ENCODE measurements at regions not wholly inside any gene's neighbourhood (a gene's known extent, or its start where the extent isn't known, plus 50 kb on each side); places are given as distances from the start of the nearest gene placed in this dataset.
"Not testable (repeated sequence)": the region's sequence is repeated elsewhere in the genome, so short reads cannot be mapped to it uniquely, and the experiment has no call there.

- no peak for FAIRE-seq
Measured at GRCh38 chr1:55466373-55466772, 251.2 kb upstream of the USP24 start.

DNA sequence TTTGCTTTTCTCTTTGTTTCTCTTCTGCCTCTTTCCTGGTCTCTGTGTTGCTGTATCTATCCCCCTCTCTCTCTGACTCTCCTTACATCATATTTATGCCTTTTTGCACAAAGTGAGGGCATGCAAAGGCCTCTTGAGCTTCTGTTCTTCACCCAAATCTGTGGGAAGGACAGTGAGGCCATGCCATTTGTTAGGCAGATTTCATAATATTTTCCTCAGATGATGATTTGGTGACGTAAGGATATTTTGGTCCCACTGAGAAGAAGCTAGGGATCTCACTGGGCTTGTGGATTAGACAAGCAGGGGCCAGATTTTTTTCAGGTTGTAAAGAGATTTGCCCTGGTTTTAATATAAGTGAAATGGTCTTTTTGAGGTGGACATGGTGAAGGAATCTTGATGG is 249.4 kb upstream of the USP24 start:
- FAIRE-seq = no peak

GRCh38 chr1:55463814-55464475 is 248.8 kb upstream of the USP24 start:
- FAIRE-seq = no peak

GRCh38 chr1:55457874-55458273 is 242.7 kb upstream of the USP24 start:
- FAIRE-seq = no peak

DNA sequence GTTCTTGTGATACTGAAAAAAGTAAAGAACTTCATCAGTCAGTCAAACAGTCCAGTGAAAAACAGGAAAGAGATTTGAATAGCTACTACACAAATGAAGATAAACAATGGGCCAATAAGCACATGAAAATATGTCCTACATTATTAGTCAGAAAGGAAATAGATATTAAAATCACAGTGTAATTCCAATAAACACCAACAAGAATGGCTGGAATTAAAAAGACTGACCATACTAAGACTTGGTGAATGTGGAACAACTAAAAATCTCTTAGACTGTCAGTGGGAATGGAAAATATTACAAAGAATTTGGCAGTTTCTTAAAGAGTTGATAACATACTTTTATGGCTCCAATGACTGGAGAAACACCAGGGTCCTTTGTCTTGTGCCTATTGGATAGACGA is 241.8 kb upstream of the USP24 start:
- FAIRE-seq = no peak

GRCh38 chr1:55448261-55448660 is 233.1 kb upstream of the USP24 start:
- FAIRE-seq = no peak

GRCh38 chr1:55447488-55447887 is 232.3 kb upstream of the USP24 start:
- FAIRE-seq = no peak

DNA sequence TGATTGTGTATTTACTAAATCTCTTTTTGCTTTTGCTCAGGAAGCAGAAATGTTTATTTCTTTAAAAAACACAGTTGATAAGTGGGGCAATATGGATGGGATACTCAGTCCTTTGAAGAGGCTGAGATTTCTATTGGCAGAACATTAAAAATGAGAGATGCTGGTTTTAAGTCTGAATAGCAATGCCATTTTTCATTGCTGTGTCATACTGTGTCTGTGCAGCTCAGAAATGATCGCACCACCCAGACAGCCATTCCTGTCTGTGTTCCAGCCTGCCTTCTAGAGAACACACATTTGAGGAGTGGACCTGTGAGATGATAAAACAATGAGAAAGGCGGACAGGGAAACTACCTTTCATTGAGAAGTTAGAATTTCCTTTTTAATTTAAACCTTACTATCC is 231.2 kb upstream of the USP24 start:
- FAIRE-seq = no peak

DNA sequence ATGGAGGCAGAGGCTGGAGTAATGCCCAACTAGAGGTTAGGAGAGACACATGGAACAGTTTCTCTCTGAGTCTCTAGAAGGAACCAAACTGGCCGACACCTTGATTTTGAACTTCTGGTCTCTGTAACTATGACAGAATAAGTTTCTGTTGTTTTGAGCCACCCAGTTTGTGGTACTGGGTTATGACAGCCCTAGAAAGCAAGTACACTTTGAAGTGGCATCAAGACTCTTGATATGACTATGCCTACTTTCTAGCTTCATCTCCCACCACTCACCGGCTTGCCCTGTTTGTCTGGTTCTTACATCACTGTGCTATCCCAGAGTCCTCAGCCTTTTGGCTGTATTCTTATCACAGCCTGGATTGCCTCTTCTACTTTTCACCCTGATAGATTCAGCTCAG is 230.3 kb upstream of the USP24 start:
- no peak for FAIRE-seq

- no peak for FAIRE-seq
Measured at GRCh38 chr1:55444667-55445066, 229.5 kb upstream of the USP24 start.

DNA sequence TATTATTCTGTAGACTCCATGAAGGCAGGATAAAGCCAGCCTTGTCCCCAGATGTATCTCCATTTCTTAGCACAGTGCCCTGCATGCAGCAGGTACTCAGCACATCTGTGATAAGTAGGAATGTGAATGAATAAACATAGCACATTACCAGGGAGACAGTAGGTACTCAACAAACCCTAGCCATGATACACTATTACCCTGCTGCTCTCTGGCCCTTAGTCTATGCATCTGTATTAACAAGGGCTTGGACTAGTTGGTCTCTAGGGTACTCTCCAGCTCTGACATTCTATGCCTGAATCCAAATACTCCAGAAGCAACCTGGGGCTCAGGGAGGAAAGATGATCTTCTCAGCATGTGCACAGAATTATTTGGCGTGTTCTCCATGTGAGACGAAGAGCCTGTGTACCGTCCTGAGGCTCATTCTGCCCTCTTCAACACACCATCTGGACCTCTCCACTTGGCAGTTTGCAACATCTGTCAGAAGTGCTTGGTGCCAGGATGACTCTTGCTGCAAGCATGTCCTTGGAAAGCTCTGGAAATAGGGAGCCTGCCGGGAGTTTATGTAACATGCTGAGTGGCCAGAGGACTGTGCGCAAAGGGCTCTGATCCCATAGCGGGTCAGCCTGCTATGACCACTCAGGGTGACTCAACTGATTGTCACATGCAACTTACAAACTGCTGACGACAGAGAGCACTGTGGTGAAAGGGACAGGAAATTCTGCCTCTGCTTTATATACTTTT is 228.2 kb upstream of the USP24 start:
- no peak for FAIRE-seq

DNA sequence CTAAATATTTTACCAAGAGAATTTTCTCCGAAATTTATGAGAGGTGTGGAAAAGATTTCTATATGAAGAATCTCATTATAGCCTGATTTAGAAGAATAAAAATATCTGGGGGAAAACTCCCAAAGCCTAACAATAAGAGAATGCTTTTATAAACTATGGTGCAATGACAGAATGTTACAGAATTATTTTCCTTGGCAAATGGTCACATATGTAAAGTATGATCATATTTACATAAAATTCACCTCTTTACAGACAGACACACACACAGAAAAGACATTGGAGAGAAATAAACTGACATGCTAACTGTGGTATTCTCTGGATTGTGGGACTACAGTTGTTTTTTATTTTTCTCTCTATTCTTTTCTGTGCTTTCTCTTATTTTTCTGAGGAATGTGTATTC is 226.3 kb upstream of the USP24 start:
- FAIRE-seq = no peak

DNA sequence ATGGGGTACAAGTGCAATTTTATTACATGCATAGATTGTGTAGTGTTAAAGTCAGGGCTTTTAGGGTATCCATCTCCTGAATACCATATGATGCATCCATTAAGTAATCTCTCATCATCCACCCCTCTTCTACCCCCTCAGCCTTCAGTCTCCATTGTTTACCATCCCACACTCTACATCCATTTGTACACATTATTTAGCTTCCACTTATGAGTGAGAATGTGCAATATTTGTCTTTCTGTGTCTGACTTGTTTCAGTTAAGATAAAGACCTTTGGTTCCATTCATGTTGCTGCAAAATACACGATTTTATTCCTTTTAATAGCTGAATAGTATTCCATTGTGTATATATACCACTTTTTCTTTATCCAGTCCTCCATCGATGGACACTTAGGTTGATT is 222.5 kb upstream of the USP24 start:
- FAIRE-seq = no peak

DNA sequence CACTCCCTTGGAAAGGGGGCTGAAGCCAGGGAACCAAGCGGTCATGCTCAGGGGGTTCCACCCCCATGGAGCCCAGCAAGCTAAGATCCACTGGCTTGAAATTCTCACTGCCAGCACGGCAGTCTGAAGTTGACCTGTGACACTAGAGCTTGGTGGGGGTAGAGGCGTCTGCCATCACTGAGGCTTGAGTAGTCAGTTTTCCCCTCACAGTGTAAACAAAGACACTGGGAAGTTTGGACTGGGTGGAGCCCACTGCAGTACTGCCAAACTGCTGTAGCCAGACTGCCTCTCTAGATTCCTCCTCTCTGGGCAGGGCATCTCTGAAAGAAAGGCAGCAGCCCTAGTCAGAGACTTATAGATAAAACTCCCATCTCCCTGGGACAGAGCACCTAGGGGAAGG is 215.6 kb upstream of the USP24 start:
- FAIRE-seq = not testable (repeated sequence)

GRCh38 chr1:55430206-55430605 is 215.0 kb upstream of the USP24 start:
- FAIRE-seq = not testable (repeated sequence)

DNA sequence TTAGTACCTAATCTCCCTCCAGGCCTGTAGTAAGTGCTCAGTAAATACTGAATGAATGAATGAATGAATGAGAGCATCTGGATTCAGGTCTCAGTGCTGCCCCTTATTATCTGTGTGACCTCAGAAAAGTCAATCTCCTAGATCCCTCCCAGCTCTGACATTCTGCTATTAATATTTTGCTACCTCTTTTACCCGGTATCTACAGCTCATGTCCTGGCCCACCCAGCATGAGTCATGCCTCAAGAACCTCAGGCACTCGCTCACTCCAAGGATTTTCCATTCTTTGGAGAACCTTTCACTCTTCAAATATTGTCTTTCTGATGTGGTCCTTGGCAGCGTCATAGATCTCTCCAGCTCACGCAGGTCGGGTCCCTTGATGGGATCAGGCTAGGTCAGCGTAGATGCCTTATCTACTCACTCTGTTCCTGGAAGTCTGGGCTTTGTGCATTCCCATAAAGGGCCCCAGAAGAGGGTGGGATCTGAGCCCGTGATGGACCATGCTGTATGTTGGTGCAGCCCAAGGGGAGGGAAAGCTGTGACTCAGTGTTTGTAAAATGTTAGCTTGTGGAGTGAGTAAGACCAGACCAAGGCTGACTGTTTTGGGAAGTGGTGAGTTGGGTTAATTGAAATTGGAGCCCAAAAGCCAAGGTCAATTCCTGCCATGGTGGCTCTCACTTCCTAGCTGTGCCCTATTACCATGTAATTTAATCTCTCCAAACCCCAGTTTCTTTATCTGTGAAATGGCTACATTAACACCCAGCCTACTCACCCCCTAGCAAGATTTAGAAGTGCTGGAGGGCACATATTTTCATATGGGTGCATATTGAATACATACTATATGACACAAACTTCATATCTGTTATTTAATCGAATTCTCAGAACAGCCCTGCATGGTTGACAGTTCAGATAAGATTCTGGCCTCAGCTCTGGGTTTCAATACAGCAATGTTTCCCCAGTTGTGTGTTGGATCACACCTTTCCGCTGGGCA is 214.1 kb upstream of the USP24 start:
- no peak for FAIRE-seq

DNA sequence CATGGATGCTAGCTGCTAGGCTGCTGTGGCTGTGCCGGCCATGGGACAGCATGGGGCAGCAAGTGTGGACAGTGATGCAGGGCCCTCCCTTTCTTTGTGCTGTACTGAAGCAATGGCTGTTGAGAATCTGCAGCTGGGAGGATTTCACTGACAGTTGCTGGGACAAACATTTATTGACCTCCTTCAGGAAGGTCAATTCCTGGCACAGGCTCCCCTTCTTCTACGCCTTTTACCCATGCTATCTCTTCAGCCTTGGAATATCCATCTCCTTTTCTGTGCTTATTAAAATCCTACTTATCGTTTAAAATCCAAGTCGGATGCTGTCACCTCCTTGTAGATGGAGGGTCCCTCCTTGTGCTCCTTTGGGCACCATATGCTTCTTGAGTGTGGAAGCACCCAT is 213.1 kb upstream of the USP24 start:
- no peak for FAIRE-seq

DNA sequence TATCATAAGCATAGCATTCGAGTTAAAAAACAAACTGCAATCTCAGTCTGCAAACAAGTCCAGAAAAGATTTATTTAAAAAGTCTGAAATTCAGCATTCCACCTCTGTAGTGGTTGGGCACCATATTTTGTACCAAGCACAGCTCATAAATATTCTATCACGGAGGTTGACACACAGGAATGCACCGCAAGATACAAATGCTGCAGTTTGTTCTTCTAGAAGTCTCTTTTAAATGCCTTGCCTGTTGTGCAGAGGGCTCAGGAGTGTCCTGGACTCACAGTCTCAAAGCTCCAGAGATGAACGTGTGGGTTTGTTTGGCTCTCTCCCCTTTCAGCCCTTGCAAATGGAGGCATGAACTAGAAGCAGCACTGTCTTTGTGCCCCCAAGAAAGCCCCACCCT is 212.4 kb upstream of the USP24 start:
- FAIRE-seq = no peak

DNA sequence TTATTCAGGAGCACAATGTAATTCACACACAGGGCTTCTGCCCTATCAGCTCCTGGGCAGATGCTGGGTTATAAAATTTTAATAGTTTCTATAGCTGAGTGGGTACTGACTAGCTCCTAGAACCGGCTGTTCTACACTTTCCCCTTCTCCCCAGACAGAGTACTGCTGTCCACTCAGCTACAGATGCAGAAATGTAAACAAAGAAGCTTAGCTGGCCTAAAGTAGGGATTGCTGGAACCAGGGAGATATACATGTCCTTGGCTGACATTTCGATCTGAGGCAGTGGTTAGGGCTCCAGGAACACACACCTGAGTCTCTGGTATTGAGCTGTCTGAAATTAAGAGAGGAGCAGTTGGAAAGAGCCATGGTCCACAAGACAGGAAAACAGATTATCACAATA is 211.5 kb upstream of the USP24 start:
- FAIRE-seq = no peak

- FAIRE-seq = no peak
Measured at GRCh38 chr1:55426156-55426555, 211.0 kb upstream of the USP24 start.

GRCh38 chr1:55425310-55425930 is 210.3 kb upstream of the USP24 start:
- no peak for FAIRE-seq

DNA sequence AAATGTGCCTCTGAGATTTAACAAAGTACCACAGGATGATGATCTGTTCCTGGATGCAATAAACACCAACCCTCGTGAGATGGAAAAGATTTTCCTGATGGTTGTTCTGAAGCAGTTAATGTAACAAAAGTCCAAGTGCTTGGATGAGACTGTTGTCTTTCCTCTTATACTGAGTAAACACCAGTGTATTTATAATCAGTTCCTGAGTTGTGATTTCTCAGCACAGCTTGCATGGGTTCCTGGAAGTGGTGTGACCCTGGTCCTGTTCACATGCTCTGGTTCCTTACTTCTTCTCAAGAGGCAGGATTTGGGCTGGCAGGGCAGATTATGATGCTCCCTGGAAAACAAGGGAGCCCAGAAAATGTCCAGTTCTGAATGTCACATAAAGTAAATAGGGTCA is 208.2 kb upstream of the USP24 start:
- FAIRE-seq = no peak
